T47D (cell line): ENCODE measurements at regions not wholly inside any gene's neighbourhood (a gene's known extent, or its start where the extent isn't known, plus 50 kb on each side); places are given as distances from the start of the nearest gene placed in this dataset.
A peak's percentile ranks its signal among the peaks of the same experiment; 100 is the strongest.

Experiments used
- DNase-seq, 2 experiments: peaks; one replicate each; pipeline versions ENCODE4 v3.0.0 to v3.0.0-alpha.2; 2011 to 2012; ENCODE audit warnings: low read depth in 1 of 2, low spot score in 1 of 2
- JUND ChIP-seq: IDR thresholded peaks from 2 replicates; pipeline ENCODE4 v1.6.1; 2012; ENCODE audit warnings: low read depth
- in situ Hi-C: cut with HindIII; loops from 2 replicates; pipeline ENCODE4 v1.10.0; 2016; ENCODE audit warnings: low sequenced_read_pairs, low pct_unique_long_range_greater_than_20kb

DNA sequence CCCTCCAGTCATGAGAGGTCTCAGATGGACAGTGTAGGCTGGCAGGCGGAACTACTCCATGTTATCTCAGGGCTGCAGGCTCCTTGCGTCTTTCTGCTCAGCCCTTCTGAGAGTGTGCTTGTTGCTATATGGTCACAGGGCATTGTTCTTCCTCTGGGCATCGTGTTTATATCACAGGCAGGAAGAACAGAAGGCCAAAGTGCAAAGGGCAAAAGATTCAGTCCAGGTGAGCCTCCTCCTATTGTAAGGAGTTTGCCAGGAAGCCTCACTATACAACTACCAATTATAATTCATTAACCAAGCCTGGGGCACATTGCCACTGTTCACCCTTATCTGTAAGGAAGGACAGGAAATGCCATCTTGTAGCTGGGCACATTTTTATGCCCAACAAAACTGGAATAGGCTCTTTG is 195.5 kb upstream of the KITLG start:
- in situ Hi-C loops, result no loop called here
- no peak for TF ChIP-seq JUND
- DNase-seq, result no peak

DNA sequence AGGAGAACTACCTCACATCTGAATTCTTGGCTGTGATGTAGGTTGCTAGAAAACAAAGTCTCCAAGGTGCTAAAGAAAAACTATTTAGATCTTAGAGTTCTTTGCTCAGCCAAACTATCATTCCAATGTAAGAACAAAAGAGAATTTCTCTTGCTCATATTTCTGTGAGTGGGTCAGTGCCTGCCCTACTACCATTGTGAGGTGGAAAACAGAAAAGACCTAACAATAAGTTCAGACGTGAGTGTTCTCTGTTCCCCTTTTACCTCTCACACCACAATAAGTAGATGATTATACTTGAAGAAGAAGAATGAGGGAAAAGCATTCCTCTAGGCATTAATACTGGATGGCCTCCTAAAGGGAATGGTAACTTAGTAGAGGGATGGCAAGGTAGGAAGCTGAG is 187.4 kb upstream of the KITLG start:
- in situ Hi-C loops, result no loop called here
- no peak for DNase-seq
- TF ChIP-seq JUND, result no peak

DNA sequence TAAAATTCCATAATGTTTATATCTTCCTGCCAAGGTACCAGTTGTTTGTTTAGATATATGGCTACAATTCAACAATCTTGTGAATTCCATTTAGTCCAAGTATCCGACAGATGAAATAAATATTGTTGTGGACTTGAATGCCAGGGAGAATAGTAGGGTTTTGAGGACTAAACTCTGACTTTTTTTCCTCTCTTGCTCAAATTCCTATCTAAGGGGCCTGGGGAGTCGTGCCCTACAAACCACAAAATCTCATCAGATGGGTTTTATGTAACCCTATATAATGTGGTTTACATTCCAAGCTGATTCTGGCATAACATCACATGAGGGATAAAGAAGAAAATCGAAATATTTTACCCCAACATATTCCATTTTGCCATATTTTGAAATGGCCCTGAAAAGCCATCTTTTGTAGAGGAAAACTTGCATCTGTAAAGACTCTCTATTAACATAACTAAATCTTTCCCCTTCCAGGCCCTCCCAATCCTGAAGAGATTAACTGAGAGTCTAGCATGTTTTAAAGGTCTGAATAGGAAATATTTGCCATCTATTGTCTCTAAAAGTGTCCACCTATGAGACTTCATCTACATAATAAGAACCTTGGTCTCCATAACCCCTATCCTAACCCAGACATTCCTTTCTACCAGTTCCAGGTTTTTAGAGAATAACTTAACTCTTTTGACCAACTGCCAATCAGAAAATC is 184.7 kb upstream of the KITLG start:
- no peak for TF ChIP-seq JUND
- no peak for DNase-seq
- in situ Hi-C loops, result no loop called here

DNA sequence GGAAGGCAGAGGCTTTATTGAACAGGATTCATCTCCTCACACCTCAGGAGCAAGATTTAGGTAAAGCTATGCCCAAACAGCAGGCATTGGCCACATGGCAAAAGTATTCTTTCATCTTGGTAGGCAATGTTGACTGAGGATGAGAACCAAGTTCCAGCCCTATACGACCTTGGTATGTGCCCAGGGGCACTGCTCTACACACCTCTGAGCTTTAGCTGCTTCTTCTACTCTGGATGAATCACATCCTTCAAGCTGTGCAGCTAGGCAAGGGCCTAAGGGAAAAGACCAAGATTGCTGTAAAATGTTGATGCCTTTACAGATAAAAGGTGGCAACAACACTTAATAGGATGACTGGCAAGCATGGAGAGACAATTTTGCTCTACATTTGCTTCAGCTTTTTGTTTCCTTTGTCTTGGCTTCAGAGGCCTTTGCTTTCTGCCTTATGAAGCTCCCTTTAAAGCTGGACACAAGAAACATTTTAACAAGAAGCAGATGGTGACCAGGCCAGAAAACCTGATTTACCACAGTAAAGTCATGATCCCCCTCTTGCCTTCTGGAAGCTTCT is 183.3 kb upstream of the KITLG start:
- in situ Hi-C loops, result no loop called here
- peak in 1 of 2 experiments; percentile 70 for DNase-seq
- no peak for TF ChIP-seq JUND

DNA sequence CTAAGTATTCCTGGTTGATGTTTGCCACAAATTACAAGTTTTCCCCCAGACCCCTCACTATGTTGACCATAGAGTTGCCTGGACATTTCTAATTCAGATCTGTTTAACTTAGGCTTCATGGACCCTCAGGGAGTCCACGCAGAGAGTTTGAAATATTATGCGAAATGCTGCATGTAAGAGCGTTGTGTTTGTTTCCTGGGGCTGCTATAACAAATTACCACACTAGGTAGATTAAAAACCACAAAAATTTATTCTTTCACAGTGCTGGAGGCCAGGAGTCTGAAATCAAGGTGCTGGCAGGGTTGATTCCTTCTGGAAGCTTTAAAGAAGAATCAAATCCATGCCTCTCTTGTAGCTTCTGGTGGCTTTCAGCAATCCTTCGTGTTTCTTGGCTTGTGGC is 177.9 kb upstream of the KITLG start:
- DNase-seq, result peak in 1 of 2 experiments; percentile 76
- in situ Hi-C loops, result no loop called here
- no peak for TF ChIP-seq JUND

DNA sequence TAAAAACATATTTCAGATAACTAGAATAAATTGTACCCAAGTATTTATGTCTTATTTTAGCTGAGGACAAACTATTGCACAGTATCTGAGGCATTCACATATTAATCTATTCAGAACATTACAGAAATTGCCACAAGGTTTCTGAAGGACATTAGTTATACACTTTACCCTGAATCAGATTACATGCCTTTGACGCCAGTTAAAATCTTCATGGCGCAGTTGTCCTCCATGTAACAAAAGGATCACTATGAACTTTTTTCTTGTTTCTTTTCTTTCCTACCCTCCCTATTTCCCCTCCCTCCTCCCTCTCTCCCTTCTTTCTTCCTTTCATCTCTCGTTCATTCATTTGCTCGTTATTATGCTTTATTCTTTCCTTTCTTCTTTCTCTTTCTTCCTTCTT is 176.6 kb upstream of the KITLG start:
- DNase-seq, result no peak
- TF ChIP-seq JUND, result no peak
- in situ Hi-C loops, result no loop called here

DNA sequence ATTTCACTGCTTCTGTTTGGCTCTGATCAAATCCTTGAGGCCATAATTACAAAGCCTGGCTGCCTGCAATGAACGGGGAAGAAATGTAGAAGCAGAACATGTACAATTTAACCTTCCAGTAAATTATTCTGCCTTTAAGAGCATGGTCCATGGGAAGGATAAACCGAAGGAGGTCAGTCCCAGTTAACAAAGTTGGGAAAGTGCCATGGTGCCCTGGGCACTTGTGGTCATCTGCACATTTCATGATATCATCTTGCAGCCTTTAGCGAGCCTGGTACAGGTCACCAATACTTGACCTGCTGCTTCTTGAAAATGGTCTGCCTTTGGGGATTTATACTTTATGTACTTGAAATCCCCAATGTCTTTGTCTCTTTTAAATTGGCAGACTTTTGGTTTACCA is 175.9 kb upstream of the KITLG start:
- DNase-seq, result peak in 1 of 2 experiments; percentile 89
- in situ Hi-C loops, result no loop called here
- TF ChIP-seq JUND, result peak; percentile 44; the same call in 1 of the 2 replicates

DNA sequence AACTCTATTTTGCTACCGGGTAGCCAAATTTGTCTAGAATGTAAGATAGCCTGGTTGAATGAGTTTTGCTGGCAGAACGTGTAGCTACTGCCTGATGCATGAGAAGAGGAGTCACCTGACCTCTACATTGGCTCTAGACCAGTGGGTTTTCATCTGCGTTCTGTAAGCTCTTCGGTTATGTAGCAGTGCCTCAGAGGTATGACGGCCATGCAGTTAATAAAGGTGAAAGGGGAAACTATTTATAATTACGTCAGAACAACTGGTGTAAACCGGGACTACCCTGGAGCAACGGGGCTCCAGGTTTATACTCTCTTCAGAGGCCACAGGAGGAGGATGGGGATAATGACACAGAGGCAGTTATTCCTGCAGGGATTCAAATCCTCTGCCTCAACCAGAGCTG is 173.4 kb upstream of the KITLG start:
- no peak for TF ChIP-seq JUND
- DNase-seq, result no peak
- in situ Hi-C loops, result no loop called here

DNA sequence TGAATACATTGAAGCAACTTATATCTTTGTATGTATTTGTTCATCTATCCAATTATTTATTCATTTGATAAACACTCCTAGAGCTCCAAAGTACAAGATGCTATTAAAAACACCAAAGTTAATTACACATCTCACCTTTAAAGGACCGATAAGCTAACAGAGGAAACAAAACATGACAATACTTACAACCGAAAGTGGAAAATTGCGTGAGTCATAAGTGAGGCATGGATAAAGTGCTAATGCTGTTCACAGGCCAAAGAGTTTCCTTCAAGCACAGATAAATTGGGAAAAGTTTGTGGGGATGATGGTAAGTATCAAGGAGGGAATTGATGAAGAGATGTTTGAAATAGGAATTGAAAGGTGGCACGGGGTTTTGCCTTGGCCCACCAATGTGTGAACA is 172.8 kb upstream of the KITLG start:
- no peak for DNase-seq
- no peak for TF ChIP-seq JUND
- in situ Hi-C loops, result no loop called here

DNA sequence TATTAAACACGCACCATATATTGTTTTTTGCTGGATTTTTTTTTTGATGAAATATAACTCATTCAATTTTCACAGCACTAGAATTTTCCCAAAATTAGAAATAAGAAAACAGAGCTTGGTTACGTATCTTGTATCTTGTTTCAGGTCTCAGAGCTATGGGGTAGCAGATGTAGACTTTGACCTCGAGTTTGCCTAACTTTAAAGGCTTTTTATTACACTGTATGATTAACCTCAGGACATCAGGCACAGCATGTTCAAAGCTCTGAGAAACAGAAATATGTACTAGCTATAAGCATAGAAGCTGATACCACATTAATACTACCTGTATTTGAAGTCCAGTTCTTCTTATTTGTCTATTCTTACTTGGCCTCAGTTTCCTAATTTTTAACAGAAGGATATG is 171.9 kb upstream of the KITLG start:
- in situ Hi-C loops, result no loop called here
- no peak for TF ChIP-seq JUND
- no peak for DNase-seq

DNA sequence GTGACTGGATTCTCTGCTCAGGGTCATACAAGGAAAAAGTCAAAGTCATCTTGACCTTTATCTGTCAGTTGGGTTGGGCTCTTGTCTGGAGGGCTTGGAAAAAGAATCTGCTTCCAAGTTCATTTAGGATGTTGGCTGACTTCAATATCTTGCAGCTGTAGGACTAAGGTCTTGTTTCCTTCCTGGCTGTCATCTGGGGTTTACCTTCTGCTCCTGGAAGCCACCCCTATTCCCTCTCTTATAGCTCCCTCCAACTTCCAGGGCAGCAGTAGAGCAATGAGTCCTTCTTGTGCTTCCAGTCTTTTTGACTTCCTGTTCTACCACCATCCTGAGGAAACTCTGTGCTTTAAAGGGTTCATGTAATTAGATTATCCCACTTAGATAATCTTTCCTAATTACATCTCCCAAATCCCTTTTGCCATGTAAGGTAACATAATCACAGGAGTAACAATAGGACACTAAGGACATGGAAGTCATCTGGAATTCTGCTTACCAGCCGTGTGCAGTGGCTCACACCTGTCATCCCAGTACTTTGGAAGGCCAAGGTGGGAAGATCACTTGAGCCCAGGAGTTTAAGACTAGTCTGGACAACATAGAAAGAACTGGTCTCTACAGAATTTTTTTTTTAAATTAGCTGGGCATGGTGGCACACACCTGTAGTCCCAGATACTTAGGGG is 170.7 kb upstream of the KITLG start:
- in situ Hi-C loops, result no loop called here
- peak in 1 of 2 experiments; percentile 62 for DNase-seq
- TF ChIP-seq JUND, result no peak; the same call in 1 of the 2 replicates

DNA sequence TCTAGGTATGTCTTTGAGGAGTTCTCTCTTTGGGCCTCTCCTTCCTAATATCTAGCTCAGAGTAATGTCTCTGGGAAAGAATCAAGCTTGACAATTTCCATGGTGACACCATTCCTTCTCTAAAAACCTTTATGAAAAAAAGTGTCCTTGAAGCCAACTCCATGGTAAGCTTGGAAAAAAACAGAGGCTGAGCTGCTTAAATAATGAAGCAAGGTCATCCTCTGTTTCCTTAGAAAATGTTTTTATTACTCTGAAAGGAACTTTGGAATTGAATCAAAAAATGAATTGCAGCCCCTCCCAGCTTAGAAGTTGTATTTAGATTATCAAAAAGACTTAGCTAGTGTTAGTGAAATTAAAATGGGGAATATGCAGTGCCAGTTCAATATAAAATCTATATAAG is 166.1 kb upstream of the KITLG start:
- TF ChIP-seq JUND, result no peak
- in situ Hi-C loops, result no loop called here
- no peak for DNase-seq

DNA sequence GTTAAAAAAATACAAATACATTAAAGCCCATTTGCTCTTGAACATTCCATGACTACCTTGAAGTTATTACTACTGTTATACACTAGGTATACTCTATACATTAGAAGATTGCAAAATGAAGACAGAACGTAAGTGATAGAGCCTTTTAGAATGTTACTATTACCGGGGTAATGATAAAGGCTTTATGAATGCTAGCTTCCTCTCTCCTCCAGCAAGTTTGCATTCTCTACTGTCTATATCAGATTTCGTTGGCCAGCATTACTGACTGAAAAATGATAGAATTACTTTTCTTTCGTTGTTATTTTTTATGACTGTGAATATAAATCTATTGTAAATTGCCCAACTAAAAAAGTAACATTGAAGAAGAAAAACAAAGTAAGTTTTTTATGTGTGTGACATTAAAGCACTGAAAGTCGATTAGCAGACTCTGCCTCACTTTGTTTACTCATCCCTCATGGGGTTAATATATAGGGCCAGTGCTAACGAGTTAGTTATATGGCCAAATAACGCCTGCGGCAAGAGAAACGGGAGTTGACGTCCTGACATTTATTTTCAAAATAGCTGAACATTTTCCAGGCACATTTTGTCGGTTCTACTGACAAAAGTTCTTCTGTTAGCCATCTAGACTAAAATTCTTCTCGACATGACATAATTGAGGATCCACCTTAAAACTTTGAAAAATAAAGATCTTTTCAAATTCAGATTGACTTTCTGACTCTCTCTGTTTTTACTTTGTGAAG is 163.8 kb upstream of the KITLG start:
- in situ Hi-C loops, result no loop called here
- TF ChIP-seq JUND, result no peak
- DNase-seq, result peak in 1 of 2 experiments; percentile 37
